H1 (cell line): ENCODE measurements at regions not wholly inside any gene's neighbourhood (a gene's known extent, or its start where the extent isn't known, plus 50 kb on each side); places are given as distances from the start of the nearest gene placed in this dataset.
A peak's percentile ranks its signal among the peaks of the same experiment; 100 is the strongest.

Experiments used
- CTCF ChIA-PET: fragments of 300-600 bp; sonication (Branson Sonifier 250); formaldehyde crosslinking; loops from one replicate; lab custom pipeline; 2021; ENCODE audit not compliant: partially characterized antibody; lab: Charles Lee
- POLR2A ChIA-PET: fragments of 300-600 bp; sonication (Branson Sonifier 250); formaldehyde crosslinking; loops from one replicate; lab custom pipeline; 2021; ENCODE audit warnings: inconsistent platforms; ENCODE audit not compliant: partially characterized antibody; lab: Charles Lee
- DNase-seq, 2 experiments: peaks; one replicate each; pipeline versions ENCODE4 v3.0.0 to v3.0.0-alpha.2; 2010 to 2022; ENCODE audit warnings: low spot score in 2 of 2, low read depth in 1 of 2, mixed read lengths in 1 of 2
- FAIRE-seq: peaks from 2 replicates; lab custom pipeline; 2011; peaks lifted over from hg19 to GRCh38; lab: Jason Lieb, UNC
- H2AFZ ChIP-seq: 2 replicates; pipeline ENCODE4 v1.8.1; 2012; ENCODE audit warnings: low read length, inconsistent platforms
- H2AK5ac ChIP-seq: 2 replicates; pipeline ENCODE4 v1.6.1; 2013; ENCODE audit warnings: low read depth, low read length
- H2BK120ac ChIP-seq: replicated peaks from 2 replicates; pipeline ENCODE3; 2013; ENCODE audit warnings: low read depth, low read length, inconsistent platforms
- H2BK12ac ChIP-seq: 2 replicates; pipeline ENCODE4 v1.6.1; 2013; ENCODE audit warnings: low read depth, low read length
- H2BK15ac ChIP-seq: 2 replicates; pipeline ENCODE4 v1.6.1; 2013; ENCODE audit warnings: low read length
- H2BK20ac ChIP-seq: 2 replicates; pipeline ENCODE4 v1.6.1; 2013; ENCODE audit warnings: low read length
- H2BK5ac ChIP-seq: 2 replicates; pipeline ENCODE4 v1.6.1; 2013; ENCODE audit warnings: low read depth, low read length
- H3K14ac ChIP-seq: 2 replicates; pipeline ENCODE4 v1.6.1; 2013; ENCODE audit warnings: inconsistent platforms; ENCODE audit not compliant: insufficient read length
- H3K18ac ChIP-seq: 2 replicates; pipeline ENCODE4 v1.6.1; 2013; ENCODE audit warnings: low read length; ENCODE audit errors: extremely low read depth
- H3K23ac ChIP-seq: 2 replicates; pipeline ENCODE4 v1.6.1; 2013; ENCODE audit warnings: inconsistent platforms; ENCODE audit not compliant: insufficient read length
- H3K23me2 ChIP-seq: 2 replicates; pipeline ENCODE4 v1.6.1; 2013; ENCODE audit warnings: low read depth, low read length
- H3K27ac ChIP-seq: 2 replicates; pipeline ENCODE4 v1.6.1; 2011; ENCODE audit warnings: low read depth, low read length, inconsistent platforms
- H3K27me3 ChIP-seq, 4 experiments: replicated peaks in 1 of 4; 1 replicate in 1 of 4; 2 replicates in 3 of 4; pipeline versions ENCODE4 v1.6.1 to v1.8.1; 2011 to 2013; ENCODE audit warnings: low read length in 3 of 4, mild to moderate bottlenecking in 3 of 4, inconsistent platforms in 2 of 4, mixed read lengths in 2 of 4, moderate library complexity in 1 of 4; ENCODE audit not compliant: control insufficient read depth in 3 of 4, insufficient read depth in 3 of 4; ENCODE audit errors: extremely low read depth in 1 of 4
- H3K36me3 ChIP-seq, 4 experiments: 2 replicates each; pipeline versions ENCODE4 v1.6.1 to v1.8.1; 2011 to 2013; ENCODE audit warnings: mild to moderate bottlenecking in 4 of 4, low read length in 3 of 4, moderate library complexity in 2 of 4, control low read depth in 1 of 4, inconsistent platforms in 1 of 4; ENCODE audit not compliant: insufficient read depth in 4 of 4, control insufficient read depth in 2 of 4
- H3K4ac ChIP-seq: replicated peaks from 2 replicates; pipeline ENCODE3; 2013; ENCODE audit warnings: low read length, low read depth, mixed read lengths, inconsistent platforms; ENCODE audit not compliant: insufficient read length
- H3K4me1 ChIP-seq, 4 experiments: replicated peaks in 1 of 4; 1 replicate in 1 of 4; 2 replicates in 3 of 4; pipeline versions ENCODE4 v1.6.1 to v1.8.1; 2011 to 2013; ENCODE audit warnings: low read length in 3 of 4, inconsistent platforms in 2 of 4, mixed read lengths in 1 of 4; ENCODE audit not compliant: insufficient read depth in 4 of 4, control insufficient read depth in 3 of 4
- H3K4me2 ChIP-seq, 2 experiments: 2 replicates each; pipeline versions ENCODE4 v1.6.1 to v1.8.1; 2011 to 2013; ENCODE audit warnings: low read depth in 2 of 2, low read length in 2 of 2, control low read depth in 1 of 2, inconsistent platforms in 1 of 2, mild to moderate bottlenecking in 1 of 2; ENCODE audit not compliant: insufficient read depth in 1 of 2
- H3K4me3 ChIP-seq, 4 experiments: fragments of 200-600, 300-600 bp in 1 of 4; sonication (generic), shearing (Covaris generic), sonication (Bioruptor Twin) in 1 of 4; 2 replicates each; pipeline versions ENCODE4 v1.5.1 to v1.8.1; 2011 to 2016; ENCODE audit warnings: low read length in 4 of 4, low read depth in 3 of 4, control low read depth in 2 of 4, inconsistent platforms in 2 of 4, mild to moderate bottlenecking in 2 of 4, mixed read lengths in 1 of 4, moderate library complexity in 1 of 4; ENCODE audit not compliant: insufficient read depth in 2 of 4; ENCODE audit errors: extremely low read depth in 1 of 4
- H3K56ac ChIP-seq: replicated peaks from 2 replicates; pipeline ENCODE3; 2013; ENCODE audit warnings: low read depth, mild to moderate bottlenecking, mixed read lengths, low read length, inconsistent platforms; ENCODE audit not compliant: insufficient read length
- H3K79me1 ChIP-seq: 2 replicates; pipeline ENCODE4 v1.6.1; 2013; ENCODE audit warnings: low read depth, low read length, control low read depth
- H3K79me2 ChIP-seq, 2 experiments: 2 replicates each; pipeline versions ENCODE4 v1.6.1 to v1.8.1; 2012 to 2013; ENCODE audit warnings: low read length in 2 of 2, mild to moderate bottlenecking in 2 of 2, inconsistent platforms in 1 of 2; ENCODE audit not compliant: insufficient read depth in 2 of 2, control insufficient read depth in 1 of 2
- H3K9ac ChIP-seq, 4 experiments: replicated peaks in 1 of 4; 1 replicate in 1 of 4; 2 replicates in 3 of 4; pipeline versions ENCODE4 v1.6.1 to v1.8.1; 2011 to 2013; ENCODE audit warnings: low read depth in 3 of 4, low read length in 3 of 4, control low read depth in 2 of 4, mild to moderate bottlenecking in 2 of 4, moderate library complexity in 2 of 4, inconsistent platforms in 1 of 4; ENCODE audit errors: extremely low read depth in 1 of 4
- H3K9me3 ChIP-seq, 2 experiments: 2 replicates each; pipeline versions ENCODE4 v1.6.1 to v1.8.1; 2012 to 2013; ENCODE audit warnings: mild to moderate bottlenecking in 2 of 2, moderate library complexity in 2 of 2, control low read depth in 1 of 2, inconsistent platforms in 1 of 2, low read depth in 1 of 2, low read length in 1 of 2, mixed read lengths in 1 of 2; ENCODE audit not compliant: insufficient read depth in 2 of 2
- H4K20me1 ChIP-seq, 2 experiments: replicated peaks in 1 of 2; 2 replicates each; pipeline versions ENCODE3 to v1.8.1; 2011 to 2013; ENCODE audit warnings: inconsistent platforms in 2 of 2, low read length in 2 of 2, mild to moderate bottlenecking in 1 of 2; ENCODE audit not compliant: insufficient read depth in 2 of 2, control insufficient read depth in 1 of 2
- H4K5ac ChIP-seq: 2 replicates; pipeline ENCODE4 v1.6.1; 2013; ENCODE audit warnings: low read length, low read depth, mixed read lengths, inconsistent platforms; ENCODE audit not compliant: insufficient read length
- H4K8ac ChIP-seq: 2 replicates; pipeline ENCODE4 v1.8.0; 2013; ENCODE audit warnings: mild to moderate bottlenecking, moderate library complexity, low read length, inconsistent platforms; ENCODE audit not compliant: insufficient read depth; ENCODE audit errors: extremely low read depth
- H4K91ac ChIP-seq: replicated peaks from 2 replicates; pipeline ENCODE3; 2013; ENCODE audit warnings: low read length, mixed read lengths, inconsistent platforms; ENCODE audit not compliant: insufficient read length
- CTCF ChIP-seq, 3 experiments: IDR thresholded peaks; 1 replicate in 2 of 3; 2 replicates in 1 of 3; pipeline versions ENCODE4 v1.5.1 to v1.6.1; 2011; ENCODE audit warnings: low read length in 3 of 3, mild to moderate bottlenecking in 3 of 3, inconsistent platforms in 2 of 3, low read depth in 1 of 3, moderate library complexity in 1 of 3; ENCODE audit not compliant: insufficient read depth in 1 of 3; ENCODE audit errors: control extremely low read depth in 1 of 3
- MAX ChIP-seq: IDR thresholded peaks from 2 replicates; pipeline ENCODE4 v1.6.1; 2012; ENCODE audit warnings: inconsistent platforms
- RAD21 ChIP-seq, 2 experiments: IDR thresholded peaks in 1 of 2; conservative IDR thresholded peaks in 1 of 2; 2 replicates each; pipeline ENCODE4 v1.6.1; 2011; ENCODE audit warnings: low read depth in 2 of 2, low read length in 2 of 2, improper control_type of control experiment in 1 of 2, inconsistent platforms in 1 of 2, mild to moderate bottlenecking in 1 of 2, moderate library complexity in 1 of 2
- WGBS, 2 experiments: shearing (Covaris generic) in 1 of 2; methylation state at CpG; one replicate each; pipeline versions ENCODE4 v1.1.6 to v1.1.7; 2013 to 2015; ENCODE audit warnings: low lambda C conversion rate in 2 of 2, mixed read lengths in 2 of 2, inconsistent platforms in 1 of 2, low coverage in 1 of 2, missing lambda C conversion rate in 1 of 2; ENCODE audit not compliant: insufficient replicate concordance in 2 of 2, insufficient coverage in 1 of 2, insufficient read length in 1 of 2; ENCODE audit errors: extremely low coverage in 1 of 2, missing lambda C conversion rate in 1 of 2; 5-methylcytosine and 5-hydroxymethylcytosine counted together

- Histone ChIP-seq H3K27me3 (no peaks in the 10 kb centered on the region), H2BK120ac (no peak overlapping the region), H2BK5ac (no peak overlapping the region), H3K23ac (no peak overlapping the region), H4K91ac (no peak overlapping the region), H2BK15ac (no peak overlapping the region), H4K5ac (no peak overlapping the region), H3K4ac (no peak overlapping the region), H4K8ac (no peak overlapping the region), H3K18ac (no peak overlapping the region), H3K79me2 (no peaks in the 10 kb centered on the region), H4K20me1 (no peaks in the 10 kb centered on the region), H3K36me3 (no peaks in the 10 kb centered on the region), H3K9me3 (no peaks in the 10 kb centered on the region), H3K56ac (no peak overlapping the region), H2AFZ (no peak overlapping the region), H3K27ac (no peak overlapping the region), H2AK5ac (no peak overlapping the region), H3K14ac (no peak overlapping the region), H2BK12ac (no peak overlapping the region), H3K9ac (no peak overlapping the region), H3K4me3 (no peak overlapping the region), H3K79me1 (no peaks in the 10 kb centered on the region), H3K4me2 (no peak overlapping the region), H3K4me1 (no peaks in the 10 kb centered on the region), H2BK20ac (no peak overlapping the region), H3K23me2 (no peaks in the 10 kb centered on the region)
- TF ChIP-seq CTCF (IDR thresholded peaks at IDR 0.05; ENCODE audit: control extremely low read depth in 1 of 3, insufficient read depth in 1 of 3, low read depth in 1 of 3, low read length in 3 of 3) (peak in 2 of 3 experiments; percentile 70 to 77; a peak in 3 of 4 replicates), MAX (no peak), RAD21 (IDR thresholded peaks at IDR 0.05 in 1 of 2, conservative IDR thresholded peaks at IDR 0.05 in 1 of 2; ENCODE audit: low read depth in 2 of 2, low read length in 2 of 2) (peak; percentile 89 to 92)
- peak; percentile 58 for FAIRE-seq
- whole genome bisulfite sequencing, 2 experiments, result 88% methylated on average over 2 of the region's 2 CpGs; no CpG with 5 or more reads in 1 of the 2 experiments
- ChIA-PET CTCF (interaction anchor here (0.6 to 2.2 kb wide), 20 partner anchors 8 to 795 kb away, joined by 3 to 12 read pairs (median 3); partner anchors contain the start of gene RPRM), POLR2A (no interaction called here)
- peak in 1 of 2 experiments; percentile 5 for DNase-seq
These were observed 315.5 kb downstream of the RPRM start for GRCh38 chr2:153163055-153163454.
